GM19324 (cell line): ENCODE measurements at regions not wholly inside any gene's neighbourhood (a gene's known extent, or its start where the extent isn't known, plus 50 kb on each side); places are given as distances from the start of the nearest gene placed in this dataset.

ENCODE experiments used
- ATAC-seq: cut with Tn5 transposase; IDR thresholded peaks from one replicate; pipeline ENCODE4 v1.9.1; 2021; ENCODE audit warnings: mild to moderate bottlenecking, moderate library complexity; ENCODE audit not compliant: unreplicated experiment, low FRiP score

- no peak for ATAC-seq
Measured at GRCh38 chr4:147343692-147344091, 137.2 kb upstream of the EDNRA start.

- no peak for ATAC-seq
Measured at GRCh38 chr4:147345662-147346061, 135.2 kb upstream of the EDNRA start.

GRCh38 chr4:147347217-147347616 lies 133.7 kb upstream of the EDNRA start:
- ATAC-seq = no peak

GRCh38 chr4:147349193-147349592 lies 131.7 kb upstream of the EDNRA start:
- no peak for ATAC-seq

GRCh38 chr4:147351083-147351787 lies 129.7 kb upstream of the EDNRA start:
- no peak for ATAC-seq

GRCh38 chr4:147354237-147354636 lies 126.7 kb upstream of the EDNRA start:
- no peak for ATAC-seq

- no peak for ATAC-seq
Measured at GRCh38 chr4:147355032-147355656, 125.8 kb upstream of the EDNRA start.

GRCh38 chr4:147355847-147356246 lies 125.0 kb upstream of the EDNRA start:
- ATAC-seq = no peak

GRCh38 chr4:147360301-147360700 lies 120.6 kb upstream of the EDNRA start:
- ATAC-seq = no peak

- no peak for ATAC-seq
Measured at GRCh38 chr4:147361726-147362125, 119.2 kb upstream of the EDNRA start.

- ATAC-seq = no peak
Measured at GRCh38 chr4:147362938-147363337, 118.0 kb upstream of the EDNRA start.

- ATAC-seq = no peak
Measured at GRCh38 chr4:147363514-147363913, 117.4 kb upstream of the EDNRA start.

- no peak for ATAC-seq
Measured at GRCh38 chr4:147365396-147365795, 115.5 kb upstream of the EDNRA start.

GRCh38 chr4:147366164-147366563 lies 114.7 kb upstream of the EDNRA start:
- no peak for ATAC-seq

GRCh38 chr4:147367891-147368290 lies 113.0 kb upstream of the EDNRA start:
- no peak for ATAC-seq

- no peak for ATAC-seq
Measured at GRCh38 chr4:147368948-147369347, 111.9 kb upstream of the EDNRA start.

GRCh38 chr4:147370473-147370872 lies 110.4 kb upstream of the EDNRA start:
- no peak for ATAC-seq

- ATAC-seq = no peak
Measured at GRCh38 chr4:147370881-147371280, 110.0 kb upstream of the EDNRA start.

GRCh38 chr4:147371661-147372060 lies 109.2 kb upstream of the EDNRA start:
- ATAC-seq = no peak

- ATAC-seq = no peak
Measured at GRCh38 chr4:147378780-147379179, 102.1 kb upstream of the EDNRA start.

- no peak for ATAC-seq
Measured at GRCh38 chr4:147381749-147382148, 99.1 kb upstream of the EDNRA start.

GRCh38 chr4:147388018-147388417 lies 92.9 kb upstream of the EDNRA start:
- ATAC-seq = no peak
